LHCN-M2 (cell line): ENCODE measurements at regions not wholly inside any gene's neighbourhood (a gene's known extent, or its start where the extent isn't known, plus 50 kb on each side); places are given as distances from the start of the nearest gene placed in this dataset.
"Not testable (repeated sequence)": the region's sequence is repeated elsewhere in the genome, so short reads cannot be mapped to it uniquely, and the experiment has no call there.

ENCODE experiments used
- DNase-seq: peaks from one replicate; pipeline ENCODE4 v3.0.0-alpha.2; 2012; ENCODE audit warnings: low read depth

DNA sequence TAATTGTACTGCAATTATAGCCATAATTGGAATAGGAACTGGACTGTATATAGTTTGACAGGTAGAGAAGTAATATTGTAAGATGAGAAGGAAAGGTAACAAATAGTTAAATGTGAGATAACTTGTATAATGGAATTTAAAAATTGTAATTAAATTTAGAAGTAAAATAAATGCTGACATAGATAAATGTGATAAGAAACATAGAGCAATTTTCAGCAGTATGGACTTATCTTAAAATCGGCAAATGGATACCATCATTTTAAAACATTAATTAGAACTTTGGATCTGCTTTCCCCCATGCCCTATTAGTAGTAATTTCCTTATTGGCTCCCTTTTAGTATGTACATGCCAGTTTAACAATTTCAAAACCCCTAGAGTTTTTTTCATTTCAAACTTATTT lies 274.8 kb upstream of the ZNG1F start:
- DNase-seq, result not testable (repeated sequence)

DNA sequence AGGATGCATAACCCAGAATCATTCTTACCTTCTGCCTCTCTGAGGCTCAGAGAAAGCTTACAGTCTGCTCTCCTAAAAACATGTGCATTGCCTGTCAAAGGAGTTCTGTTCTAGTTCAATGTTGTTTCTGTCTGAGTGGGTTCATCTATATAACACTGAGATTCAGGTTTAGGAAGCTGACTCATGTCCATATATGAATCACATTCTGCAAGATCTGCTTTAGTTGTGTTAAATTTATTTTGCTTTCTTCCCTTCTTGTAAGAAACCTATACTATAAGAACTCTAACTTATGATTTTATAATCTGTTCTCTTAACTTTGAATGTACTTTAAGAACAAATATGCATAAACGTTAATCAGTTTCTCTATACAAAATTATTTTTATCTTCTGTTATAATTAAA lies 269.3 kb upstream of the ZNG1F start:
- peak; percentile 2 for DNase-seq
